PC-3 (cell line): ENCODE measurements at regions not wholly inside any gene's neighbourhood (a gene's known extent, or its start where the extent isn't known, plus 50 kb on each side); places are given as distances from the start of the nearest gene placed in this dataset.

ENCODE experiments used
- ATAC-seq: fragments of 200-7000 bp; cut with Tn5 transposase; 2 replicates; pipeline ENCODE4 v1.9.1; 2020; ENCODE audit warnings: mild to moderate bottlenecking, moderate library complexity
- BruUV-seq: library from RNA; stranded (reverse); fragments of 400-500 nt; replicated peaks from 2 replicates; lab custom pipeline; 2021; lab: Mats Ljungman, UMichigan
- CTCF ChIA-PET: fragments of 300-600 bp; sonication (Branson Sonifier 250); formaldehyde crosslinking; loops from one replicate; lab custom pipeline; 2022; ENCODE audit warnings: antibody characterized with exemption; lab: Charles Lee
- POLR2A ChIA-PET: fragments of 300-600 bp; sonication (Branson Sonifier 250); formaldehyde crosslinking; loops from one replicate; lab custom pipeline; 2022; ENCODE audit warnings: antibody characterized with exemption; ENCODE audit not compliant: unreplicated experiment; lab: Charles Lee
- DNase-seq: peaks from one replicate; pipeline ENCODE4 v3.0.0-alpha.2; 2015
- H2AFZ ChIP-seq: fragments of 300-600 bp; sonication (generic); 2 replicates; pipeline ENCODE4 v1.6.0; 2016; ENCODE audit warnings: antibody characterized with exemption, low read length
- H3F3A ChIP-seq: fragments of 300-600 bp; sonication (generic); one replicate; pipeline ENCODE4 v1.6.0; 2017; ENCODE audit warnings: antibody characterized with exemption, low read length, control low read depth, mild to moderate bottlenecking; ENCODE audit not compliant: unreplicated experiment
- H3K27ac ChIP-seq: fragments of 300-600 bp; sonication (generic); 2 replicates; pipeline ENCODE4 v1.5.1; 2016; ENCODE audit warnings: mild to moderate bottlenecking, low read length
- H3K27me3 ChIP-seq: fragments of 300-600 bp; sonication (generic); 2 replicates; pipeline ENCODE4 v1.6.1; 2016; ENCODE audit warnings: low read length, mixed read lengths
- H3K36me3 ChIP-seq: fragments of 300-600 bp; sonication (generic); 2 replicates; pipeline ENCODE4 v1.6.1; 2016; ENCODE audit warnings: low read depth, mixed run types, low read length, mixed read lengths
- H3K4me1 ChIP-seq: fragments of 300-600 bp; sonication (generic); 2 replicates; pipeline ENCODE4 v1.5.1; 2016; ENCODE audit warnings: low read length; ENCODE audit not compliant: insufficient read depth
- H3K4me2 ChIP-seq: fragments of 300-600 bp; sonication (generic); 2 replicates; pipeline ENCODE4 v1.6.0; 2016; ENCODE audit warnings: low read length
- H3K4me3 ChIP-seq: fragments of 300-600 bp; sonication (generic); 2 replicates; pipeline ENCODE4 v1.5.1; 2016; ENCODE audit warnings: mild to moderate bottlenecking, low read length, mixed read lengths
- H3K79me2 ChIP-seq: fragments of 300-600 bp; sonication (generic); 2 replicates; pipeline ENCODE4 v1.6.1; 2017; ENCODE audit warnings: low read length, mixed read lengths
- H3K9ac ChIP-seq: fragments of 300-600 bp; sonication (generic); 2 replicates; pipeline ENCODE4 v1.6.0; 2016; ENCODE audit warnings: mild to moderate bottlenecking, low read length
- H3K9me2 ChIP-seq: fragments of 300-600 bp; sonication (generic); replicated peaks from 2 replicates; pipeline ENCODE4 v1.6.1; 2016; ENCODE audit warnings: mixed run types, low read length, mixed read lengths
- H3K9me3 ChIP-seq: fragments of 300-600 bp; sonication (generic); 2 replicates; pipeline ENCODE4 v1.6.1; 2016; ENCODE audit warnings: low read length, mixed read lengths
- H4K20me1 ChIP-seq: fragments of 300-600 bp; sonication (generic); 2 replicates; pipeline ENCODE4 v1.6.1; 2016; ENCODE audit warnings: low read length, mixed read lengths
- EZH2 ChIP-seq: fragments of 300-600 bp; sonication (generic); IDR thresholded peaks from one replicate; pipeline ENCODE4 v1.6.1; 2017; ENCODE audit warnings: antibody characterized with exemption, mild to moderate bottlenecking, low read length; ENCODE audit not compliant: unreplicated experiment
- EZH2phosphoT487 ChIP-seq: fragments of 300-600 bp; sonication (generic); IDR thresholded peaks from 2 replicates; pipeline ENCODE4 v1.6.1; 2018; ENCODE audit warnings: mild to moderate bottlenecking, antibody characterized with exemption, low read length, borderline replicate concordance
- intact Hi-C: fragments of 100-400 bp; cut with micrococcal nuclease; formaldehyde crosslinking; loops from 2 replicates; pipeline ENCODE4 v1.9.0; 2023
- TF ChIP-seq, protein P1 (sequence below): fragments of 300-600 bp; sonication (generic); conservative IDR thresholded peaks from 2 replicates; pipeline ENCODE4 v1.5.1; 2017; ENCODE audit warnings: antibody characterized with exemption, low read depth, mild to moderate bottlenecking, low read length

DNA sequence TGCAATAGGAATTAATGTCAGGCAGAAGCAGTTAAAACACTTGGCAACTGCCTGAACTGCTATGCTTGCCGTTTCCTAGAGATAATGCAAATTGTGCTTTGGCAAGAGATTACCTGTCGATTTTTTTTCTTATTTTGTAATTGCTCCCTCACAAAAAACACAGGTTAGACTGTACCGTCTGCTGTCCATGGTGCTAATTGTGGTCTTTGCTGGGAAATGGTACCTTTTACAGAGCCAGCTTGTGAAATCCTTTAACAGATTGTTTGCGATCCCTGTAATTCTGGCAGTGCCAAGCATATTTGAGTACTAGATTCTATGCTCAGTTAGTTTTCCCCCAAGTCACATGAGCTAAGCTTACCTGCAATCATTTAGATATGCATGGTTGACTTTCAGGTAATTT is 2125.8 kb upstream of the WWC1 start:
- ChIA-PET CTCF (no interaction called here), POLR2A (no interaction called here)
- H3K36me3 ChIP-seq = no peaks in the 10 kb centered on the region
- no TSS peak for BruUV-seq
- H3K9me3 ChIP-seq = peaks cover 6% of the 10 kb centered on the region
- H3F3A ChIP-seq = no peaks in the 10 kb centered on the region
- ATAC-seq = no peak
- H2AFZ ChIP-seq = no peak overlapping the region
- H3K4me1 ChIP-seq = no peaks in the 10 kb centered on the region
- no peak overlapping the region for H3K4me3 ChIP-seq
- H3K9me2 ChIP-seq = no peaks in the 10 kb centered on the region
- DNase-seq = no peak
- intact Hi-C loops = no loop called here
- no peaks in the 10 kb centered on the region for H4K20me1 ChIP-seq
- no peaks in the 10 kb centered on the region for H3K79me2 ChIP-seq
- H3K27me3 ChIP-seq = no peaks in the 10 kb centered on the region
- TF ChIP-seq EZH2 (no peak), EZH2phosphoT487 (no peak)
- TF ChIP-seq, protein P1, sequence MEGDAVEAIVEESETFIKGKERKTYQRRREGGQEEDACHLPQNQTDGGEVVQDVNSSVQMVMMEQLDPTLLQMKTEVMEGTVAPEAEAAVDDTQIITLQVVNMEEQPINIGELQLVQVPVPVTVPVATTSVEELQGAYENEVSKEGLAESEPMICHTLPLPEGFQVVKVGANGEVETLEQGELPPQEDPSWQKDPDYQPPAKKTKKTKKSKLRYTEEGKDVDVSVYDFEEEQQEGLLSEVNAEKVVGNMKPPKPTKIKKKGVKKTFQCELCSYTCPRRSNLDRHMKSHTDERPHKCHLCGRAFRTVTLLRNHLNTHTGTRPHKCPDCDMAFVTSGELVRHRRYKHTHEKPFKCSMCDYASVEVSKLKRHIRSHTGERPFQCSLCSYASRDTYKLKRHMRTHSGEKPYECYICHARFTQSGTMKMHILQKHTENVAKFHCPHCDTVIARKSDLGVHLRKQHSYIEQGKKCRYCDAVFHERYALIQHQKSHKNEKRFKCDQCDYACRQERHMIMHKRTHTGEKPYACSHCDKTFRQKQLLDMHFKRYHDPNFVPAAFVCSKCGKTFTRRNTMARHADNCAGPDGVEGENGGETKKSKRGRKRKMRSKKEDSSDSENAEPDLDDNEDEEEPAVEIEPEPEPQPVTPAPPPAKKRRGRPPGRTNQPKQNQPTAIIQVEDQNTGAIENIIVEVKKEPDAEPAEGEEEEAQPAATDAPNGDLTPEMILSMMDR = no peak
- H3K27ac ChIP-seq = no peak overlapping the region
- no peak overlapping the region for H3K9ac ChIP-seq
- H3K4me2 ChIP-seq = no peak overlapping the region

DNA sequence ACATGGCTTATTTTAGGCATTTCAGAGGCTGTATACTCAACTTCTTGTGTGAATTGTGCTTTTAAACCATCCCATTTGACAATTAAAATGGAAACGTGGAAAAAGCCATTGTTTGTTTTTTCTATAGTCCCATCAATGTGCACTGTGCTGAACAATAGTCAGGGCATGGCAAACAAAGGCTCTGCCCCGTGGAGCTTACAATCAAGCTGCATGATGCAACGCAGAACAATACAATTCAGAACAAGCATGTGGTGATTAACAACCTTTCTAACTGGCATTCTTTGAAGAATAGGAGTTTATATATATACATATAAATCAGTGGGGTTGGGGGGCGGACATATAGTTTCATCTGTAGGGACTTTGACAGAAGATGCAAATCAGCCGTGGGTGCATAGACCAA is 2125.4 kb upstream of the WWC1 start:
- no peaks in the 10 kb centered on the region for H3K79me2 ChIP-seq
- H3K9me2 ChIP-seq = no peaks in the 10 kb centered on the region
- H2AFZ ChIP-seq = no peak overlapping the region
- H3K9me3 ChIP-seq = peaks cover 6% of the 10 kb centered on the region
- POLR2A ChIA-PET = no interaction called here
- H3K36me3 ChIP-seq = no peaks in the 10 kb centered on the region
- no peaks in the 10 kb centered on the region for H3K4me1 ChIP-seq
- intact Hi-C loops = no loop called here
- BruUV-seq = no TSS peak
- DNase-seq (no peak), ATAC-seq (no peak)
- no peak overlapping the region for H3K9ac ChIP-seq
- H3K27me3 ChIP-seq = no peaks in the 10 kb centered on the region
- H3K27ac ChIP-seq = no peak overlapping the region
- H3K4me3 ChIP-seq = no peak overlapping the region
- H3F3A ChIP-seq = no peaks in the 10 kb centered on the region
- CTCF ChIA-PET = no interaction called here
- H3K4me2 ChIP-seq = no peak overlapping the region
- TF ChIP-seq EZH2 (no peak), EZH2phosphoT487 (no peak)
- TF ChIP-seq, protein P1 = no peak
- H4K20me1 ChIP-seq = no peaks in the 10 kb centered on the region

DNA sequence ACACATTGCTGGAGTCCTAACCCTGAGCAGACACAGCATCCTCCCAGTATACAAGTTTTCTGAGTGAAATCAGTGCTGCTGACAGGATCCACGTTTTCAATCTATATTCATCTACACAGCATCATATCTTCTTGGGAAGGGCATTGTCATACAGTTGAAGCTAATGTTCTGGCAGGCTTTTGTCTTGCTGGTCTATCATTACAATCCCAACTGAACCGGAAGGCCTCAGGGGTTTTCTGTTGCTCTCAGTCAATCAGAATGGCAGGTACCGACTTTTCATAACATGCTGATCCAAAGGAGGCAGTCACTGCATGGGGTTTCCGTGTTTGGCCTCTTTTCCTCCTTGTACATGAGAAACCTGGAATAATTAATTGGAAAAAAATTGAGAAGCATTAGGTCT is 2118.8 kb upstream of the WWC1 start:
- H3K27me3 ChIP-seq = no peaks in the 10 kb centered on the region
- H3K4me3 ChIP-seq = no peak overlapping the region
- H4K20me1 ChIP-seq = no peaks in the 10 kb centered on the region
- TF ChIP-seq, protein P1 = no peak
- TF ChIP-seq EZH2phosphoT487 = no peak
- TF ChIP-seq EZH2 = no peak
- DNase-seq (no peak), ATAC-seq (no peak)
- no peak overlapping the region for H2AFZ ChIP-seq
- H3K9me3 ChIP-seq = peaks cover 9% of the 10 kb centered on the region
- H3K79me2 ChIP-seq = no peaks in the 10 kb centered on the region
- H3K9ac ChIP-seq = no peak overlapping the region
- no peak overlapping the region for H3K27ac ChIP-seq
- H3F3A ChIP-seq = no peaks in the 10 kb centered on the region
- CTCF ChIA-PET = no interaction called here
- POLR2A ChIA-PET = no interaction called here
- no peak overlapping the region for H3K4me2 ChIP-seq
- intact Hi-C loops = no loop called here
- H3K36me3 ChIP-seq = no peaks in the 10 kb centered on the region
- no peaks in the 10 kb centered on the region for H3K4me1 ChIP-seq
- BruUV-seq = no TSS peak
- no peaks in the 10 kb centered on the region for H3K9me2 ChIP-seq
